ENCODE measurements at regions not wholly inside any gene's neighbourhood (a gene's known extent, or its start where the extent isn't known, plus 50 kb on each side); places are given as distances from the start of the nearest gene placed in this dataset.

DNA sequence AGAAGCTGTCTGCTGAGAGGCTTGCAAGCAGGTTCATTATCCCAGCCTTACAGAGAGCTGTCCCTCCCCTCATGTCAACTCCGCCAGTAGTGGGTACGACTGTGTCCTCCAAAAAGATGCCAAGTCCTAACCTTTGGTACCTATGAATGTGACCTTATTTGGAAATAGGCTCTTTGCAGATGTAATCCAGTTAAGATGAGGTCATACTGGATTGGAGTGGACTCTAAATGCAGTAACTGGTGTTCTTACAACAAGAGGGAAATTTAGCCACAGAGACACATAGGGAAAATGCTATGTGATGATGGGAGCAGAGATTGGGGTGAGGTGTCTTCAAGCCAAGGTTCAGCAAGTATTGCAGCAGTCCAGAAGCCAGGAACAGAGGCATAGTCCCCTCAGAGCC, 90.8 kb upstream of the FOXP4 start:
- no peak for TF ChIP-seq POLR2A (IDR thresholded peaks at IDR 0.05)
- TF ChIP-seq, protein P1, sequence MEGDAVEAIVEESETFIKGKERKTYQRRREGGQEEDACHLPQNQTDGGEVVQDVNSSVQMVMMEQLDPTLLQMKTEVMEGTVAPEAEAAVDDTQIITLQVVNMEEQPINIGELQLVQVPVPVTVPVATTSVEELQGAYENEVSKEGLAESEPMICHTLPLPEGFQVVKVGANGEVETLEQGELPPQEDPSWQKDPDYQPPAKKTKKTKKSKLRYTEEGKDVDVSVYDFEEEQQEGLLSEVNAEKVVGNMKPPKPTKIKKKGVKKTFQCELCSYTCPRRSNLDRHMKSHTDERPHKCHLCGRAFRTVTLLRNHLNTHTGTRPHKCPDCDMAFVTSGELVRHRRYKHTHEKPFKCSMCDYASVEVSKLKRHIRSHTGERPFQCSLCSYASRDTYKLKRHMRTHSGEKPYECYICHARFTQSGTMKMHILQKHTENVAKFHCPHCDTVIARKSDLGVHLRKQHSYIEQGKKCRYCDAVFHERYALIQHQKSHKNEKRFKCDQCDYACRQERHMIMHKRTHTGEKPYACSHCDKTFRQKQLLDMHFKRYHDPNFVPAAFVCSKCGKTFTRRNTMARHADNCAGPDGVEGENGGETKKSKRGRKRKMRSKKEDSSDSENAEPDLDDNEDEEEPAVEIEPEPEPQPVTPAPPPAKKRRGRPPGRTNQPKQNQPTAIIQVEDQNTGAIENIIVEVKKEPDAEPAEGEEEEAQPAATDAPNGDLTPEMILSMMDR (IDR thresholded peaks at IDR 0.05) = no peak
